NT2/D1 (cell line): ENCODE measurements at regions not wholly inside any gene's neighbourhood (a gene's known extent, or its start where the extent isn't known, plus 50 kb on each side); places are given as distances from the start of the nearest gene placed in this dataset.

Source experiments
- SUZ12 ChIP-seq: IDR thresholded peaks from 2 replicates; pipeline ENCODE4 v1.6.1; 2011; ENCODE audit not compliant: insufficient read length, insufficient read depth; ENCODE audit errors: extremely low read depth
- YY1 ChIP-seq: IDR thresholded peaks from 2 replicates; pipeline ENCODE4 v1.6.1; 2011; ENCODE audit not compliant: insufficient read length, insufficient read depth
- ZNF274 ChIP-seq: IDR thresholded peaks from 2 replicates; pipeline ENCODE4 v1.6.1; 2011; ENCODE audit warnings: mild to moderate bottlenecking, low read depth, low read length

GRCh38 chr18:75482880-75483279, 55.4 kb upstream of the SMIM21 start:
- TF ChIP-seq YY1, result no peak
- TF ChIP-seq ZNF274, result no peak
- TF ChIP-seq SUZ12, result no peak
